ENCODE measurements at regions not wholly inside any gene's neighbourhood (a gene's known extent, or its start where the extent isn't known, plus 50 kb on each side); places are given as distances from the start of the nearest gene placed in this dataset.

DNA sequence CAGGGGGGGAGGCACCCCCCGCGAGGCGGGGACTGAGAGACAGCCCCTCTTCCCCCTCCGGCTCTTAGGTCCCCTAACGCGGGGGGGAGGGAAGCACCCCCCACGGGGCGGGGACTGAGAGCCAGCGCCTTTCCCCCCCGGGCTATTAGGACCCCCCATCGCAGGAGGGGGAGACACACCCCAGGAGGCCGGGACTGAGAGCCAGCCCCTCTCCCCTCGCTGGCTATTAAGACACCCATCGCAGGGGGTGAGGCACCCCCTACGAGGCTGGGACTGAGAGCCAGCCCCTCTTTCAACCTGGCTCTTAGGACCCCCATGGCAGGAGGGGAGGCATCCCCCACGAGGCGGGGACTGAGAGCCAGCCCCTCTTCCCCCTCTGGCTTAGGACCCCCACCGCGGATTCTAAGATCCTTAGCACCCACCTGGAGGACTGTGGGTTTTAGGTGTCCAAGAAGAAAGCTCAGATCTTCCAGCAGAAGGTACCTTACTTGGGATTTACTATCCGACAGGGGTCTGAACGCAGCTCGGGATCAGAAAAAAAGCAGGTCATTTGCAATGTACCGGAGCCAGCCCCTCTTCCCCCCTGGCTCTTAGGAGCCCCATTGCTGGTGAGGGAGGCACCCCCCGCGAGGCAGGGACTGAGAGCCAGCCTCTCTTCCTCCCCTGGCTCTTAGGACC, 197.8 kb upstream of the PZP start:
- TF ChIP-seq, protein P1, sequence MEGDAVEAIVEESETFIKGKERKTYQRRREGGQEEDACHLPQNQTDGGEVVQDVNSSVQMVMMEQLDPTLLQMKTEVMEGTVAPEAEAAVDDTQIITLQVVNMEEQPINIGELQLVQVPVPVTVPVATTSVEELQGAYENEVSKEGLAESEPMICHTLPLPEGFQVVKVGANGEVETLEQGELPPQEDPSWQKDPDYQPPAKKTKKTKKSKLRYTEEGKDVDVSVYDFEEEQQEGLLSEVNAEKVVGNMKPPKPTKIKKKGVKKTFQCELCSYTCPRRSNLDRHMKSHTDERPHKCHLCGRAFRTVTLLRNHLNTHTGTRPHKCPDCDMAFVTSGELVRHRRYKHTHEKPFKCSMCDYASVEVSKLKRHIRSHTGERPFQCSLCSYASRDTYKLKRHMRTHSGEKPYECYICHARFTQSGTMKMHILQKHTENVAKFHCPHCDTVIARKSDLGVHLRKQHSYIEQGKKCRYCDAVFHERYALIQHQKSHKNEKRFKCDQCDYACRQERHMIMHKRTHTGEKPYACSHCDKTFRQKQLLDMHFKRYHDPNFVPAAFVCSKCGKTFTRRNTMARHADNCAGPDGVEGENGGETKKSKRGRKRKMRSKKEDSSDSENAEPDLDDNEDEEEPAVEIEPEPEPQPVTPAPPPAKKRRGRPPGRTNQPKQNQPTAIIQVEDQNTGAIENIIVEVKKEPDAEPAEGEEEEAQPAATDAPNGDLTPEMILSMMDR (IDR thresholded peaks at IDR 0.05 in 4 of 5, conservative IDR thresholded peaks at IDR 0.05 in 1 of 5): no peak
- TF ChIP-seq POLR2A (IDR thresholded peaks at IDR 0.05): no peak

Data from gastrocnemius medialis (tissue), 4 donors.